ENCODE measurements at regions not wholly inside any gene's neighbourhood (a gene's known extent, or its start where the extent isn't known, plus 50 kb on each side); places are given as distances from the start of the nearest gene placed in this dataset.

DNA sequence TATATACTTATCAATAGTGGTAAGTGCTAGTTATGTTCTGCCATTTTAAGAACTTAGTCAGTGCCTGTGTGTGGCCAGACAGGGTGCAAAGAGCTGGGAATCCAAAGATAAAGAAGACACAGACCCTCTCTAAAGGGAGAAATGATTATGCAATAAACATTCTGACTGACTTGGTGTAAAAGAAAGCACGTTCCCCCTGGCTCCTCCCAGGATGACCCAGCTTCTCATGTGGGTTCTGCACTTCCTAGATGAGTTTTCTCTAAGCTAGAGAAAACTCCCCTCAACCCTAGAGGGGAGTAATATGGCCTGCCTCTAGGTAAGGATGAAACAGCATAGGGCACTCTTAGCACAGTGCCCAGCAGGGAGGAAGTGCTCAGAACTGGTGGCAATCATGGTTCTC is 231.2 kb downstream of the VRK1 start:
- ATAC-seq (ENCODE audit: low read depth): no peak
- H3K27me3 ChIP-seq (ENCODE audit: insufficient read depth, poor library complexity, severe bottlenecking): peaks cover 25% of the 10 kb centered on the region
- TF ChIP-seq CTCF (IDR thresholded peaks at IDR 0.05; ENCODE audit: poor library complexity, severe bottlenecking): no peak

GRCh38 chr14:97029800-97030199 is 232.6 kb downstream of the VRK1 start:
- no peak overlapping the region for H3K27ac ChIP-seq (ENCODE audit: poor library complexity, severe bottlenecking)
- peaks cover 28% of the 10 kb centered on the region for H3K27me3 ChIP-seq (ENCODE audit: insufficient read depth, poor library complexity, severe bottlenecking)
- no peaks in the 10 kb centered on the region for H3K9me3 ChIP-seq (ENCODE audit: severe bottlenecking)
- no peak for ATAC-seq (ENCODE audit: low read depth)
- no peak for DNase-seq (ENCODE audit: low spot score)
- no peaks in the 10 kb centered on the region for H3K36me3 ChIP-seq (ENCODE audit: low read depth)
- no peaks in the 10 kb centered on the region for H3K4me1 ChIP-seq (ENCODE audit: insufficient read depth, poor library complexity, severe bottlenecking)
- H3K4me3 ChIP-seq (ENCODE audit: severe bottlenecking): no peak overlapping the region
- TF ChIP-seq CTCF (IDR thresholded peaks at IDR 0.05; ENCODE audit: poor library complexity, severe bottlenecking): no peak

More for the DNA sequence above, 231.2 kb downstream of the VRK1 start:
- no peak overlapping the region for H3K27ac ChIP-seq (ENCODE audit: poor library complexity, severe bottlenecking)
- no peaks in the 10 kb centered on the region for H3K36me3 ChIP-seq (ENCODE audit: low read depth)
- no peaks in the 10 kb centered on the region for H3K4me1 ChIP-seq (ENCODE audit: insufficient read depth, poor library complexity, severe bottlenecking)
- H3K9me3 ChIP-seq (ENCODE audit: severe bottlenecking): no peaks in the 10 kb centered on the region
- no peak for DNase-seq (ENCODE audit: low spot score)
- no peak overlapping the region for H3K4me3 ChIP-seq (ENCODE audit: severe bottlenecking)

GRCh38 chr14:97031530-97031929 is 234.3 kb downstream of the VRK1 start:
- Histone ChIP-seq H3K4me1 (ENCODE audit: insufficient read depth, poor library complexity, severe bottlenecking) (no peaks in the 10 kb centered on the region), H3K27me3 (ENCODE audit: insufficient read depth, poor library complexity, severe bottlenecking) (peaks cover 33% of the 10 kb centered on the region), H3K4me3 (ENCODE audit: severe bottlenecking) (no peak overlapping the region), H3K36me3 (ENCODE audit: low read depth) (no peaks in the 10 kb centered on the region), H3K27ac (ENCODE audit: poor library complexity, severe bottlenecking) (no peak overlapping the region), H3K9me3 (ENCODE audit: severe bottlenecking) (no peaks in the 10 kb centered on the region)
- ATAC-seq (ENCODE audit: low read depth) (no peak), DNase-seq (ENCODE audit: low spot score) (no peak)
- no peak for TF ChIP-seq CTCF (IDR thresholded peaks at IDR 0.05; ENCODE audit: poor library complexity, severe bottlenecking)

DNA sequence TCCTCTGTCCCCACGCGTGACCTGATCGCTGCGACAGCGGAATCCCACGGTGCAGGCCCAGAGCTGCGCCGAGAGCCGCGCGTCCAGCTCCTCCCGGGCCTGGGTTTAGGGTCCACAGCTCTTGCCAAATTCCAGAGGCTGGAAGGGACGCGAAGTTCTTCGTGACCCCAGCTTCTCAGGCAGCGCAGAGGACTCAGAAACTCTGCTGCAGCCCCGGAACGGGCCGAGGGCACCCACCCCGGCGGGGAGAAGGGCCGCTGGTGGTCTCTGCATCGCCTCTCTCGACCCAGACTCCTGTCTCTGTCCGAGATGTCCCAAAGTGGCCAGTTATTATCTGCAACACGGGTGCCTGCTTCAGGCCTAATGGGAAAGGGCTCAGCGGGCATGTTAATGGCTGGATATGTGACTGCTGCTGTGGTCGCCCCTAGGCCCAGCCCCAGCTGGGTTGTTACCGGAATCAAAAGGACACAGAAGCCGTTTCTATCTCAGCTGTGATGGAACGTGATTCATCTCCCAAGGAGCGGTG is 236.4 kb downstream of the VRK1 start:
- H3K4me3 ChIP-seq (ENCODE audit: severe bottlenecking): peak overlapping the region; percentile 16
- H3K36me3 ChIP-seq (ENCODE audit: low read depth): no peaks in the 10 kb centered on the region
- H3K9me3 ChIP-seq (ENCODE audit: severe bottlenecking): no peaks in the 10 kb centered on the region
- DNase-seq (ENCODE audit: low spot score): no peak
- H3K27ac ChIP-seq (ENCODE audit: poor library complexity, severe bottlenecking): no peak overlapping the region
- TF ChIP-seq CTCF (IDR thresholded peaks at IDR 0.05; ENCODE audit: poor library complexity, severe bottlenecking): no peak
- ATAC-seq (ENCODE audit: low read depth): peak; percentile 30; the same call in 2 of the 3 replicates
- no peaks in the 10 kb centered on the region for H3K4me1 ChIP-seq (ENCODE audit: insufficient read depth, poor library complexity, severe bottlenecking)
- H3K27me3 ChIP-seq (ENCODE audit: insufficient read depth, poor library complexity, severe bottlenecking): peaks cover 33% of the 10 kb centered on the region

- Histone ChIP-seq H3K4me3 (ENCODE audit: severe bottlenecking) (no peak overlapping the region), H3K36me3 (ENCODE audit: low read depth) (no peaks in the 10 kb centered on the region), H3K27me3 (ENCODE audit: insufficient read depth, poor library complexity, severe bottlenecking) (peaks cover 33% of the 10 kb centered on the region), H3K4me1 (ENCODE audit: insufficient read depth, poor library complexity, severe bottlenecking) (no peaks in the 10 kb centered on the region), H3K27ac (ENCODE audit: poor library complexity, severe bottlenecking) (no peak overlapping the region), H3K9me3 (ENCODE audit: severe bottlenecking) (peaks cover 9% of the 10 kb centered on the region)
- TF ChIP-seq CTCF (IDR thresholded peaks at IDR 0.05; ENCODE audit: poor library complexity, severe bottlenecking): no peak
- DNase-seq (ENCODE audit: low spot score) (no peak), ATAC-seq (ENCODE audit: low read depth) (no peak)
Measured at GRCh38 chr14:97036086-97036852, 239.1 kb downstream of the VRK1 start.

Measured in RWPE2 (cell line).